Fibroblast of skin of back (primary cell): ENCODE measurements at regions not wholly inside any gene's neighbourhood (a gene's known extent, or its start where the extent isn't known, plus 50 kb on each side); places are given as distances from the start of the nearest gene placed in this dataset.
"Not testable (repeated sequence)": the region's sequence is repeated elsewhere in the genome, so short reads cannot be mapped to it uniquely, and the experiment has no call there.

Experiments
- DNase-seq: peaks from one replicate; pipeline ENCODE4 v3.0.0-alpha.2; 2013

GRCh38 chr6:5896476-5897200 is 110.1 kb downstream of the NRN1 start:
- DNase-seq, result no peak

DNA sequence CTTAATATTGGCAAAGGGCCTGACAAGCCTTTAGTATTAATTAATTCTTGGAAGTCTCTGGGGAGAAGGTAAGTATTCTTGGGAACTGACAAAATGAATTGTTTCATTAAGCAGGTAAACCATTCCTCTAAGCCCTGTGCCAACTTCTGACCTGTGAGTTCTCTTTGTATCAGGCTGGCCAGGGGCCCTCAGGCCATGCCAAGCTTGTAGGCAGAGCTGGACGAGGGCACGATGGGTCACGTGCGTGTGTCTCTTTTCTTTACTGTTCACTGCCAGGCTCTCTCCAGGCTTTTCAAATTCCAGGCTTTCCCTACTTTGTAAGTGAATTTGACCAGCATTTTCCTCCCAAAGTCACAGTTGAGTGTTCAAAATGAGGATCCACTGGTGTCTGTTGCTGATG is 112.4 kb downstream of the NRN1 start:
- no peak for DNase-seq

- no peak for DNase-seq
Measured at GRCh38 chr6:5893295-5893694, 113.4 kb downstream of the NRN1 start.

DNA sequence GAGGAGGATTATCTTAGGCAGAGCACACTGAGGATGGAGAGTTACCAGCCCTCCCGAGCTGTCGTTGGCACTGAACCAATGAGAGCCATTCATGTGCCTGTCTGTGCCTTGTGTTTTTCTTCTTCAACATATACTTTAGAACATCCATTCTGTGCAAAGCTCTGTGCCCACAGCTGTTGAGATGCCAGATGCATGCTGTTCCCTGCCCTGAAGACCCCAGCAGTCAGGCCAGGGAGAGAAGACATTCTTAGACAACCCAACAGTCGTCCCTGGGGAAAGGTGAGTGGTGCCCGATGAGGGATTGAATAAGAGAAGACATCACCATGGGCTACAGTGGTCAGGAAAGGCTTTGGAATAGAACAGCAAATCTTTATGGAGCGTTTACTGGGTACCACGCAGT is 114.1 kb downstream of the NRN1 start:
- DNase-seq, result no peak

GRCh38 chr6:5878792-5879191 is 127.9 kb downstream of the NRN1 start:
- no peak for DNase-seq

GRCh38 chr6:5876076-5876475 is 130.6 kb downstream of the NRN1 start:
- no peak for DNase-seq

DNA sequence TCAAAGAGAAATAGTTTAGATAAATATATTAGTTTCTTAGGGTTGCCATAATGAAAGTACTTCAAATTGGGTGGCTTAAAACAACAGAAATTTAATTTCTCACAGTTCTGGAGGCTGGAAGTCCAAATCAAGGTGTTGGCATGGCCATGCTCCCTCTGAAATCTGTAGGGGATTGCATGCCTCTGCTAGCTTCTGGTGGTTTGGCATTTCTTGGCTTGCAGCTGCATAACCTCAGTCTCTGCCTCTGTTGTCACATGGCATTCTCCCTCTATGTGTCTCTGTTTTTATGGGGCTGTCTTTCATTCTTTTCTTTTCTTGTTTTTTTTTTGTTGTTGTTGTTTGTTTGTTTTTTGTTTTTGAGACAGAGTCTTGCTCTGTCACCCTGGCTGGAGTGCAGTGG is 132.7 kb downstream of the NRN1 start:
- DNase-seq, result not testable (repeated sequence)

GRCh38 chr6:5871296-5871695 is 135.4 kb downstream of the NRN1 start:
- no peak for DNase-seq

GRCh38 chr6:5869676-5870075 is 137.0 kb downstream of the NRN1 start:
- no peak for DNase-seq

DNA sequence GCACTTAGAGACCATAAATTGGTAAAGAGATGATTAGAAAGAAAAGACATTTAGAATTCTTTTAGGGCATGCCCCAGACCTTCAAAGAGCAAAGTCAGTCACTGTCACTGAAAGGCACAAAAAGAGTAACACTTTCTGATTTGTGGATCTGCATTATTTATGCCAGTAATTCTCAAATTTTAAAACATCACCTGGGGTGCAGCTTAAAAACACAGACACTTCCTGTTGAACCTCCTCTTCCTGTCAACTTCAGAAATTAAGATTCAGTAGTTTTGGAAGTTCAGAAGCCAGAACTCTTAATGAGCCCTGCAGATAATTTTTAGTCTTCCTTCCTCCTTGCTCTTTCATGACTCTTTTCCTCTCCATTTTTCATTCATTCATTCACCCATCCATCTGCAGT is 137.5 kb downstream of the NRN1 start:
- DNase-seq, result no peak

GRCh38 chr6:5866547-5867051 is 140.1 kb downstream of the NRN1 start:
- DNase-seq, result peak; percentile 81

DNA sequence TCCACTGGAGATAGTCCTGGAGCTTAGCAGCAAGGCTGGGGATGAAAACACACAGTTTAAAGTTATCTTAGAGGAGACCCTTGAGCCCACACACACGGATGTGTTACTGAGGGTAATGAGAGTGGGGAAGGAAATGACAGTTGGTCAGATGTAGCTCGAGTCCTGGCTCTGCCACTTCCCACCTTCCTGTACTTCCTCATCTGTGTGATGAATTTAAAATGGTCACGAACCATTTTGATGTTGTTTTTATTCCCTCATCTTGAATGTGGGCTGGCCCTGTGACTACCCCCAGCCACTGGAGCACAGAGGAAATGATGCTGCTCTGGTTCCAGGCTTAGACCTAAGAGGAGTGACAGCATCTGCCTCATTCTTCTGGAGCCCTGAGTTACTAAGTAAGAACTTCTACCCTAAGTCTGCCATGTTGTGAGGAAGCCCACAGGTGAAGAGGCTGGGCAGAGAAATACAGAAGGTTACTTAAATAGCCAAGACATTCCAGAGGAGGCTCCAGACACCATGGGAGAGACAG is 141.2 kb downstream of the NRN1 start:
- no peak for DNase-seq

GRCh38 chr6:5860849-5861248 is 145.9 kb downstream of the NRN1 start:
- no peak for DNase-seq

GRCh38 chr6:5855787-5856470 is 150.8 kb downstream of the NRN1 start:
- DNase-seq, result no peak

- no peak for DNase-seq
Measured at GRCh38 chr6:5854899-5855298, 151.8 kb downstream of the NRN1 start.

GRCh38 chr6:5851261-5851757 is 155.4 kb downstream of the NRN1 start:
- DNase-seq, result peak; percentile 32

DNA sequence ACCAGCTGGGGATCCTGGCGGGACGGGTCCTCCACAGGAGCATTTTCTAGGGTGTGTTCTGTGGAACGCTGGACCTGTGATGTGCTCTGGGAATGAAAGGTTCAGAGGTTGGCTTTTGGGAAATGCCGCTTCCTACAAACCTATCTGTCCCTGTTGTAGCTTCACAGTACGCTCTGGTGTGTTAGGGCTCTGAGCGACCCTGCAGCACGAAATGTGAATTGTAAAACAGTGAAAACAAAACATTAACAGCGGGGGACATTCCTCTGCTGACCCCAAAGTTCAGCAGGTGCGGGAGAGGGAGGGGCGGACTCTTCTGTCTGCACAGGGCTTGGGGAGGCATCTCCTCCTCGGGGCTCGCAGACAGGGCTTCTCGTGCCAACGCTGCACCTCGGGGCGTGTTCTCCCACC is 155.9 kb downstream of the NRN1 start:
- DNase-seq, result no peak

DNA sequence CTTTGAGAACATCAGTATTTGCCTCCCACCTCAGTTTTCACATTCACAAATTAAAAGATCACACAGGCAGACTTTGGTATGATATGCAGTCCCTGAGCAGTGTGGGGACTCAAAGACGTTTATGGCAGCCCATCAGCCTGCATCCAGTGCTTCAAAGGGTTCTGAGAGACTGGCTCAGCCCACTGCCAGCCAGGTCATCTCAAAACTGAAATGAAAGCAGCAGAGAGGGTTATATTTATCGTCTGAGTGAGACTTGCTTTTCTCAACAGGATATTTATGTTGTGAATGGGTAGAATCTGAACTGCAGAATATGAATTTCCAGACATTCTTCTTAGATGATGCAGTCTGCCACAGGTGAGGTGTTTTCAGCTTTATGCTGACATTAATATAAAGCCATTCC is 159.8 kb downstream of the NRN1 start:
- no peak for DNase-seq

- no peak for DNase-seq
Measured at GRCh38 chr6:5846335-5846734, 160.4 kb downstream of the NRN1 start.

- DNase-seq, result no peak
Measured at GRCh38 chr6:5843078-5843477, 163.6 kb downstream of the NRN1 start.

DNA sequence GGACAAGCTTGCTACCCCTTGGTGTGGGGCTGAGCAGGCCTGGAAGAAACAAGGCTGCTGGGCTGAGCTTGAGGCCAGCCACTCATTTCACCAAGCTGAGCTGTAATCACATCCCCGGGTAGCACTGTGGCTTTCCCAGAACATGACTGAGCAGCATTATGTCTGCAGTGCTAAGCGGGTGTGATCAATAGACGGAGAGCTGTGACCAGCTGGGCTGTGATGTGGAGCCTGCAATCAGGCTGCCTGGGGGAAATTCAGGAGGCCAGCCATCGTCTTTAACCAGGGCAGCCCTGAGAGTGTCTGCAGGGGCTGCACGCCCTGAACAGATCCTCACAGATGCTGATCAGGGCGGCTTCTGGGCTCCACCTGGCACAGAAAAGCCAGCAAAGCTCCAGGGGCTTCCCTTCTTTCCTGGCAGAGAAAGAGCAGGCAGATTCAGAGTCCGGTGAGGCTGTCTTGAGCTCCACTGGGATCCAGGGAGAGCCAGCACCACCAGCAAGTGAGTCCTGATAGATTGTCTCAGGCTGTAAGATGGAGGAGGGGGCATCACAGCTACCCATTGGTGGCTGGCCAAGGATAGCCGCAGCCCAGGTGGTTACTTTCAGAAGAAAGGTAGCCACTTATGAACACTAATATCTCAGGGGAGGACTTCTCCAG is 165.9 kb downstream of the NRN1 start:
- no peak for DNase-seq

DNA sequence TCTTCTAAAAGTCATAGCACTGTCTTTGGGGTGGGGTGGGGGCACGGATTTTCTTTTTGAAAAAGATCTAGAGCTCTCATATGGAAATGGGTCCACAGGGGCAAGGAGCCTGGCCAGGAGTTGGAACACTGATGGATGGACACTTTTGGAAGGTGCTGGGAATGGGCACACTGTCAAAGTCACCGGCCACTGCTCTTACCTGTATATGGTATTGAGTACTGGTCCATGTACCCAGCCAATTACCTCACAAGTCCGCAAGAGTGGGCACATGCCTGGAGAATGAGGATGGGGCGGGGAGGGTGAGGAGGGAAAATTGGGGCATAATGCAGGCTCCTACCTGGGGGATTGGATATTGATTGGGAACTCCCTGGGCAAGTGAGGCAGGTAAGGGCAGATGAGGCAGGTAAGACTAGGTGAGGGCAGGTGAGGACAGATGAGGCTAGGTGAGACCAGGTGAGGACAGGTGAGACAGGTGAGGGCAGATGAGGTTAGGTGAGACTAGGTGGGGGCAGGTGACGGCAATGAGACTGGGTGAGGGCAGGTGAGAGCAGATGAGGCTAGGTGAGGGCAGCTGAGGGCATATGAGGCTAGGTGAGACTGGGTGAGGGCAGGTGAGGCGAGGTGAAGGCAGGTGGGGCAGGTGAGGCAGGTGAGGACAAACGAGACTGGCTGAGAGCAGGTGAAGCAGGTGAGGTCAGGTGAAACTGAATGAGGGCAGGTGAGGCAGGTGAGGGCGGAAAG is 167.9 kb downstream of the NRN1 start:
- DNase-seq, result no peak

GRCh38 chr6:5837323-5837722 is 169.4 kb downstream of the NRN1 start:
- no peak for DNase-seq
